Endodermal cell (in vitro differentiated cells): ENCODE measurements at regions not wholly inside any gene's neighbourhood (a gene's known extent, or its start where the extent isn't known, plus 50 kb on each side); places are given as distances from the start of the nearest gene placed in this dataset.

Experiments
- DNase-seq: peaks from one replicate; pipeline ENCODE4 v3.0.0-alpha.2; 2017
- H3K27ac ChIP-seq: 2 replicates; pipeline ENCODE4 v1.5.1; 2013; ENCODE audit warnings: mild to moderate bottlenecking, low read depth, low read length, moderate library complexity
- H3K27me3 ChIP-seq: 2 replicates; pipeline ENCODE4 v1.6.1; 2013; ENCODE audit warnings: mild to moderate bottlenecking, low read length, moderate library complexity; ENCODE audit not compliant: insufficient read depth, control insufficient read depth, poor library complexity, severe bottlenecking
- H3K36me3 ChIP-seq: 2 replicates; pipeline ENCODE4 v1.7.0; 2013; ENCODE audit warnings: mild to moderate bottlenecking, low read length, moderate library complexity; ENCODE audit not compliant: control insufficient read depth, insufficient read depth
- H3K4me1 ChIP-seq: one replicate; pipeline ENCODE4 v1.7.0; 2013; ENCODE audit warnings: low read length; ENCODE audit not compliant: control insufficient read depth, insufficient read depth
- H3K4me3 ChIP-seq: 2 replicates; pipeline ENCODE4 v1.5.1; 2013; ENCODE audit warnings: mild to moderate bottlenecking, low read length, moderate library complexity
- H3K9ac ChIP-seq: 2 replicates; pipeline ENCODE4 v1.6.1; 2013; ENCODE audit warnings: mild to moderate bottlenecking, low read length, moderate library complexity; ENCODE audit not compliant: poor library complexity, severe bottlenecking; ENCODE audit errors: extremely low read depth
- H3K9me3 ChIP-seq: 2 replicates; pipeline ENCODE4 v1.6.1; 2013; ENCODE audit warnings: mild to moderate bottlenecking, low read length, moderate library complexity; ENCODE audit not compliant: control insufficient read depth
- H3K27ac Mint-ChIP-seq: 2 replicates; pipeline ENCODE4 v1.8.0; 2020; ENCODE audit warnings: mixed read lengths
- H3K27me3 Mint-ChIP-seq: 2 replicates; pipeline ENCODE4 v1.8.0; 2021; ENCODE audit warnings: mild to moderate bottlenecking, mixed read lengths; ENCODE audit not compliant: insufficient read depth
- H3K36me3 Mint-ChIP-seq: 2 replicates; pipeline ENCODE4 v1.8.0; 2020; ENCODE audit warnings: low read depth, mixed read lengths
- H3K4me1 Mint-ChIP-seq: 2 replicates; pipeline ENCODE4 v1.8.0; 2020; ENCODE audit warnings: mixed read lengths
- H3K4me3 Mint-ChIP-seq: 2 replicates; pipeline ENCODE4 v1.8.0; 2020; ENCODE audit warnings: mild to moderate bottlenecking, moderate library complexity, mixed read lengths
- H3K9me3 Mint-ChIP-seq: 2 replicates; pipeline ENCODE4 v1.8.0; 2020; ENCODE audit warnings: mild to moderate bottlenecking, mixed read lengths
- WGBS, 2 experiments: methylation state at CpG; one replicate each; pipeline versions ENCODE4 v1.1.5 to v1.1.7; 2013; ENCODE audit warnings: missing lambda C conversion rate in 2 of 2, mixed read lengths in 1 of 2; ENCODE audit not compliant: insufficient coverage in 1 of 2, insufficient read length in 1 of 2; 5-methylcytosine and 5-hydroxymethylcytosine counted together
- TF ChIP-seq, protein P1 (sequence below): fragments of 200-600 bp; sonication (generic); conservative IDR thresholded peaks from 2 replicates; pipeline ENCODE4 v1.5.0; 2021; ENCODE audit warnings: antibody characterized with exemption, mild to moderate bottlenecking

GRCh38 chr10:42995537-42995936 is 81.3 kb upstream of the RET start:
- 94 to 100% methylated on average over 1 to 2 of the region's 2 CpGs for WGBS, 2 experiments

GRCh38 chr10:42996588-42996987 is 80.3 kb upstream of the RET start:
- H3K9me3 Mint-ChIP-seq: no peaks in the 10 kb centered on the region
- 84% methylated on average over 5 of the region's 5 CpGs; no CpG with 5 or more reads in 1 of the 2 experiments for WGBS, 2 experiments
- H3K27ac Mint-ChIP-seq: no peak overlapping the region
- TF ChIP-seq, protein P1, sequence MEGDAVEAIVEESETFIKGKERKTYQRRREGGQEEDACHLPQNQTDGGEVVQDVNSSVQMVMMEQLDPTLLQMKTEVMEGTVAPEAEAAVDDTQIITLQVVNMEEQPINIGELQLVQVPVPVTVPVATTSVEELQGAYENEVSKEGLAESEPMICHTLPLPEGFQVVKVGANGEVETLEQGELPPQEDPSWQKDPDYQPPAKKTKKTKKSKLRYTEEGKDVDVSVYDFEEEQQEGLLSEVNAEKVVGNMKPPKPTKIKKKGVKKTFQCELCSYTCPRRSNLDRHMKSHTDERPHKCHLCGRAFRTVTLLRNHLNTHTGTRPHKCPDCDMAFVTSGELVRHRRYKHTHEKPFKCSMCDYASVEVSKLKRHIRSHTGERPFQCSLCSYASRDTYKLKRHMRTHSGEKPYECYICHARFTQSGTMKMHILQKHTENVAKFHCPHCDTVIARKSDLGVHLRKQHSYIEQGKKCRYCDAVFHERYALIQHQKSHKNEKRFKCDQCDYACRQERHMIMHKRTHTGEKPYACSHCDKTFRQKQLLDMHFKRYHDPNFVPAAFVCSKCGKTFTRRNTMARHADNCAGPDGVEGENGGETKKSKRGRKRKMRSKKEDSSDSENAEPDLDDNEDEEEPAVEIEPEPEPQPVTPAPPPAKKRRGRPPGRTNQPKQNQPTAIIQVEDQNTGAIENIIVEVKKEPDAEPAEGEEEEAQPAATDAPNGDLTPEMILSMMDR: no peak
- H3K4me1 Mint-ChIP-seq: no peaks in the 10 kb centered on the region
- no peaks in the 10 kb centered on the region for H3K9me3 ChIP-seq
- H3K9ac ChIP-seq: no peak overlapping the region
- no peak overlapping the region for H3K27ac ChIP-seq
- no peaks in the 10 kb centered on the region for H3K4me1 ChIP-seq
- no peaks in the 10 kb centered on the region for H3K27me3 ChIP-seq
- no peak for DNase-seq
- H3K4me3 ChIP-seq: no peak overlapping the region
- no peaks in the 10 kb centered on the region for H3K36me3 Mint-ChIP-seq
- no peaks in the 10 kb centered on the region for H3K27me3 Mint-ChIP-seq
- H3K4me3 Mint-ChIP-seq: no peak overlapping the region
- no peaks in the 10 kb centered on the region for H3K36me3 ChIP-seq

More at GRCh38 chr10:42995537-42995936, 81.3 kb upstream of the RET start:
- Histone ChIP-seq H3K4me3 (no peak overlapping the region), H3K9ac (no peak overlapping the region), H3K4me1 (no peaks in the 10 kb centered on the region), H3K27me3 (no peaks in the 10 kb centered on the region), H3K36me3 (no peaks in the 10 kb centered on the region), H3K27ac (no peak overlapping the region), H3K9me3 (no peaks in the 10 kb centered on the region)
- H3K27ac Mint-ChIP-seq: no peak overlapping the region
- H3K9me3 Mint-ChIP-seq: no peaks in the 10 kb centered on the region
- H3K4me1 Mint-ChIP-seq: no peaks in the 10 kb centered on the region
- DNase-seq: peak; percentile 39
- H3K27me3 Mint-ChIP-seq: no peaks in the 10 kb centered on the region
- TF ChIP-seq, protein P1: no peak
- no peaks in the 10 kb centered on the region for H3K36me3 Mint-ChIP-seq
- no peak overlapping the region for H3K4me3 Mint-ChIP-seq

DNA sequence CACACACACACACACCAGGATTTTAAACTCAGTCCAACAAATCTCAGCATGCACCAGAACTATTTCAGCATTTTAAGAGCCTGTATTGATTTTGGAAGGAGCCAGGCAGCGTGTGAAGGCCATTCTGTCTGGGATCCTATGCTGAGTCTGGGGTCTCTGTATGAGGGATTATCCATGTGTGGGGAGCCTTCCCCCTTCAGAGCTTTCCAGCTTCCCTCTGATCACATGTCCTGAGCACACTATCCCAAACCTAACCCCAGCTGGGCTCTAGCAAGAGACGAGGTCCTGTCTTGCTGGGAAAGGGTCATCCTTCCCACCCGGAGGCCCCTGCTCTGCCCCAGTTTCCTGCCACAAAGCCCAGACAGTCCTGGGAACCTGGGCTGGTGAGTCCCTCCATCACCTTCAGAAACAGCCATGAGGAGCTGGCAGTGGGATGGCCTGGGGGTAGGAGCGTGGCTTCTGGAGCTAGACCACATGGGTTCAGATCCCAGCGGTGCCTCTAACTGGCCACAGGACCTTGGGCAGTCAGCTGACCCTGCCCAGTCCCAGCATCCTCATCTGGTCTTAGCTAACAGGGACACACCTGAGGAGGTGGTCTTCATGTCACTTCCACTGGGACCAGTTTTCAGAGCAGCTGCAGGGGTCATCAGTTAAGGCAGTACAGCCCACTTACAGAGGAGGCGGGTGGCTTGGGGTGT is 79.6 kb upstream of the RET start:
- TF ChIP-seq, protein P1: no peak
- no peak overlapping the region for H3K27ac Mint-ChIP-seq
- Histone ChIP-seq H3K4me3 (no peak overlapping the region), H3K9me3 (no peaks in the 10 kb centered on the region), H3K36me3 (no peaks in the 10 kb centered on the region), H3K27me3 (no peaks in the 10 kb centered on the region), H3K27ac (no peak overlapping the region), H3K4me1 (no peaks in the 10 kb centered on the region), H3K9ac (no peak overlapping the region)
- no peaks in the 10 kb centered on the region for H3K4me1 Mint-ChIP-seq
- H3K36me3 Mint-ChIP-seq: no peaks in the 10 kb centered on the region
- DNase-seq: no peak
- no peak overlapping the region for H3K4me3 Mint-ChIP-seq
- H3K27me3 Mint-ChIP-seq: no peaks in the 10 kb centered on the region
- H3K9me3 Mint-ChIP-seq: no peaks in the 10 kb centered on the region
- 87 to 90% methylated on average over 4 to 6 of the region's 6 CpGs for WGBS, 2 experiments
